IPS-15b (cell line): ENCODE measurements at regions not wholly inside any gene's neighbourhood (a gene's known extent, or its start where the extent isn't known, plus 50 kb on each side); places are given as distances from the start of the nearest gene placed in this dataset.

Experiments
- H3K27me3 ChIP-seq: one replicate; pipeline ENCODE4 v1.6.1; 2013; ENCODE audit warnings: low read length; ENCODE audit not compliant: control insufficient read depth, insufficient read depth
- H3K36me3 ChIP-seq: one replicate; pipeline ENCODE4 v1.6.1; 2013; ENCODE audit warnings: low read length; ENCODE audit not compliant: control insufficient read depth, insufficient read depth
- H3K4me1 ChIP-seq: one replicate; pipeline ENCODE4 v1.6.1; 2013; ENCODE audit warnings: mild to moderate bottlenecking, low read length; ENCODE audit not compliant: control insufficient read depth, insufficient read depth
- H3K4me3 ChIP-seq: one replicate; pipeline ENCODE4 v1.5.1; 2013; ENCODE audit warnings: low read depth, low read length
- H3K9ac ChIP-seq: one replicate; pipeline ENCODE4 v1.6.1; 2013; ENCODE audit warnings: low read depth, mild to moderate bottlenecking, low read length
- H3K9me3 ChIP-seq: one replicate; pipeline ENCODE4 v1.6.1; 2013; ENCODE audit warnings: mild to moderate bottlenecking, low read length; ENCODE audit not compliant: control insufficient read depth, insufficient read depth

DNA sequence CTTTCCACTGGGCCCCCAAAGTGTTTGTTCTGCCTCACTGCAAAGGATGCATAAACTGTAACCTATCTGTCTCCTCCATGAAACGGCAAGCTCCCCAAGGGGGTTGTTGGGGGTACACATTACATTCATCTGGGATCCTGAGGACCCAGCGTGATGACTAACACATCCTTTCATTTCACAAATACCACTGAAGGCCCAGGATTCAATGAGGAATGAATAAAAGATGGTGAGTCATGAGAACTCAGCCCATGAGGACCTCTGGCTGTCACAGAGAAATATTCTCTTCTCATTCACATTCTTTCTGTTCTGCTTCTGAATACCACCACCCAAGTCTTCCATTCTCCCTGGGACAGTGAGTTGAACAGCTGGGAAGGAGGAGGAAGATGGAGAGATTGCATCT is 149.8 kb downstream of the RBFOX3 start:
- Histone ChIP-seq H3K4me3 (no peak overlapping the region), H3K36me3 (no peaks in the 10 kb centered on the region), H3K4me1 (no peaks in the 10 kb centered on the region), H3K27me3 (no peaks in the 10 kb centered on the region), H3K9ac (no peak overlapping the region), H3K9me3 (no peaks in the 10 kb centered on the region)

- H3K36me3 ChIP-seq, result no peaks in the 10 kb centered on the region
- no peak overlapping the region for H3K9ac ChIP-seq
- no peak overlapping the region for H3K4me3 ChIP-seq
- no peaks in the 10 kb centered on the region for H3K4me1 ChIP-seq
- no peaks in the 10 kb centered on the region for H3K9me3 ChIP-seq
- H3K27me3 ChIP-seq, result no peaks in the 10 kb centered on the region
Measured at GRCh38 chr17:79459846-79460245, 151.0 kb downstream of the RBFOX3 start.

GRCh38 chr17:79459003-79459655 is 151.7 kb downstream of the RBFOX3 start:
- Histone ChIP-seq H3K4me1 (no peaks in the 10 kb centered on the region), H3K9ac (no peak overlapping the region), H3K9me3 (no peaks in the 10 kb centered on the region), H3K27me3 (no peaks in the 10 kb centered on the region), H3K36me3 (no peaks in the 10 kb centered on the region), H3K4me3 (no peak overlapping the region)

DNA sequence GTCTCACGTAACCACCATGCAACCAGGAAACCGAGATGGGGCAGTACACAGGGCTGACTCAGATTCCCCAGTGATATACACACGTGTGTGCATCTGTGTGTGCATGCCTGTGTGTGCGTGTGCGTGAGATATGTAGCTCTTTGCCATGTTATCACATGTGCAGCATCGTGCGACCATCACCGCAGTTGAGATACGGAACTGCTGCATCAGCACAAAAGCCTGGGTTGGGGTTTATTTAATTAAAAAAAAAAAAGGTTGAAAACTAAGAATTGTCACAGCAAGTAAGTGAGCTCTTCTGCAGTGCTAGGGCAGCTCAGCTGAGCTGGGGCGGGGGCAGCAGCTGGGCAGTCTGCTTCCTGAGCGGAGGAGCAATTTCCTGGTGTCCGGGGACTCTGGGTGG is 152.5 kb downstream of the RBFOX3 start:
- H3K9me3 ChIP-seq, result no peaks in the 10 kb centered on the region
- no peak overlapping the region for H3K9ac ChIP-seq
- H3K4me3 ChIP-seq, result no peak overlapping the region
- no peaks in the 10 kb centered on the region for H3K36me3 ChIP-seq
- H3K27me3 ChIP-seq, result no peaks in the 10 kb centered on the region
- no peaks in the 10 kb centered on the region for H3K4me1 ChIP-seq

GRCh38 chr17:79457889-79458288 is 153.0 kb downstream of the RBFOX3 start:
- no peaks in the 10 kb centered on the region for H3K9me3 ChIP-seq
- H3K36me3 ChIP-seq, result no peaks in the 10 kb centered on the region
- no peak overlapping the region for H3K4me3 ChIP-seq
- no peaks in the 10 kb centered on the region for H3K27me3 ChIP-seq
- H3K9ac ChIP-seq, result no peak overlapping the region
- H3K4me1 ChIP-seq, result no peaks in the 10 kb centered on the region

- no peaks in the 10 kb centered on the region for H3K27me3 ChIP-seq
- H3K9ac ChIP-seq, result no peak overlapping the region
- no peaks in the 10 kb centered on the region for H3K4me1 ChIP-seq
- no peaks in the 10 kb centered on the region for H3K36me3 ChIP-seq
- no peak overlapping the region for H3K4me3 ChIP-seq
- H3K9me3 ChIP-seq, result no peaks in the 10 kb centered on the region
Measured at GRCh38 chr17:79457376-79457775, 153.5 kb downstream of the RBFOX3 start.

DNA sequence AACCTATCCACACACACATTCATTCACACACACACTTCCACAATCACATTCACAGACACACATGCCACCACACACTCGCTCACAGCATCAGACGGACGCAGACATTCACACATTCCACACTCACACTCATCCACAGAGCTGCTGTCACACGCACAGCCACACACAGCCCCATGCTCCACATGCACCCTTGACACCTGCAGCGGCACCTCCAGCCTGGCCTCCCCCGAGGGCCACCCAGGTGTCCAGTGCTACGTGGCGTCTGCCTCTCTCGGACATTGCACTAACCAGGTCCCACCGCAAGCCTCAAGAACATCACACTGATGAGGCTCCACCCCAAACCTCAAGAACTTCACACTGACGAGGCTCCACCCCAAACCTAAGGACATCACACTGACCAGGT is 155.2 kb downstream of the RBFOX3 start:
- H3K36me3 ChIP-seq, result no peaks in the 10 kb centered on the region
- H3K4me3 ChIP-seq, result no peak overlapping the region
- no peaks in the 10 kb centered on the region for H3K9me3 ChIP-seq
- no peaks in the 10 kb centered on the region for H3K4me1 ChIP-seq
- H3K27me3 ChIP-seq, result no peaks in the 10 kb centered on the region
- no peak overlapping the region for H3K9ac ChIP-seq

DNA sequence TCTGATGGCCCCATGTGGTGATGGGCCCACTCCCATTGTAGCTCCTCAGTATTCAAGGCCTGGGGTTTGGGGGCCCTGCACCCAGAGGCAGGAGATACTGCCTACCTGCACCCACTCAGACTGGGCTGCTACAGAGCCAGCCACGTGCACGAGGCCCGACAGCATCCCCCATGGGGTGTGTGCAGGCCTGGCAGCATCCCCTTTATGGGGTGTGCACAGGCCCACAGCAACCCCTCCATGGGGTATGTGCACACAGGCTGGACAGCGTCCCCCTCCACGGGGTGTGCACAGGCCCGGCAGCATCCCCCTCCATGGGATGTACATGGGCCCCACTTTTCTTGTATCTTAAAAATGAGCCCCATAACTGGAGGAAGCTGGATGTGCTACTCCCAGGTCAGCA is 156.0 kb downstream of the RBFOX3 start:
- H3K27me3 ChIP-seq, result no peaks in the 10 kb centered on the region
- no peak overlapping the region for H3K4me3 ChIP-seq
- H3K9me3 ChIP-seq, result no peaks in the 10 kb centered on the region
- H3K36me3 ChIP-seq, result no peaks in the 10 kb centered on the region
- H3K9ac ChIP-seq, result no peak overlapping the region
- no peaks in the 10 kb centered on the region for H3K4me1 ChIP-seq

DNA sequence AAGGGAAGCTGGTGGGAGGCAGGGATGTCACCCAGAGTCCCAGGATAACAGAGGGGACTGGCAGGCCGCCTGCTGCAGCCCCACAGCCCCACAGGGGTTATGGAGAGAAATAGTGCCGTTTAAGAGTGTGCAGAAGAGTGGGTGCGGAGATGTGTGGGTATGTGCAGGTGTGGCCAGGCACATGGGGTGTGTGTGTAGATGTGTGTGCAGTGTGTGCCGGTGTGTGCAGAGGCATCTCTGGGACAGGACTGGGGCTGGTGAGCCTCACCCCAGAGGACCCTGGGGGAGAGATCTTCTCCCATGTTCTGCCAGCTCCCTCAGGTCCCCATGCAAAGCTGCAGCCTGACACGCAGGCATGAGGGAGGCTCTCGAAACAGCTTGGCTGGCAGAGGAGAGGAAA is 157.4 kb downstream of the RBFOX3 start:
- H3K4me3 ChIP-seq, result no peak overlapping the region
- H3K9ac ChIP-seq, result no peak overlapping the region
- no peaks in the 10 kb centered on the region for H3K4me1 ChIP-seq
- H3K9me3 ChIP-seq, result no peaks in the 10 kb centered on the region
- no peaks in the 10 kb centered on the region for H3K36me3 ChIP-seq
- no peaks in the 10 kb centered on the region for H3K27me3 ChIP-seq

- H3K4me3 ChIP-seq, result no peak overlapping the region
- H3K9ac ChIP-seq, result no peak overlapping the region
- H3K27me3 ChIP-seq, result no peaks in the 10 kb centered on the region
- H3K36me3 ChIP-seq, result no peaks in the 10 kb centered on the region
- H3K9me3 ChIP-seq, result no peaks in the 10 kb centered on the region
- H3K4me1 ChIP-seq, result no peaks in the 10 kb centered on the region
Measured at GRCh38 chr17:79452706-79453105, 158.1 kb downstream of the RBFOX3 start.

DNA sequence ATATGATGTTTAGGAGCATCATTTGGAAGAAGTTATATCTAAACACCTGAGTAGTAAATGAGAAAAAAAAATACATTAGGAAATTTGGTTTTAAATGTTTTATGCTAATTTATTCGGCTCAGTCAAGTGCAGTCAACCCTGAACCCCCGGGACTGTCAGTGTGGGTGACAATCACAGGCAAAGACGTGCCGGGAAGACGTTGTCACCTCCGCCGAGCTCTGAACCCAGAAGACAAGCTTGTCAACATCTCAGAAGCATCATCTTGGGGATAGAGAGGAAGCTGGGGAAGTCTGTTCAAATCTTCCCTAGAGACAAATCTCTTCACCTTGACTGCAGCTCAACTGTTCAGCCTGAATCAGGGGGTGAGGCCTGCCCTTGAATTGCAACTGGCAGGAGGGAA is 159.7 kb downstream of the RBFOX3 start:
- H3K9ac ChIP-seq, result no peak overlapping the region
- no peaks in the 10 kb centered on the region for H3K27me3 ChIP-seq
- H3K4me3 ChIP-seq, result no peak overlapping the region
- H3K4me1 ChIP-seq, result no peaks in the 10 kb centered on the region
- no peaks in the 10 kb centered on the region for H3K36me3 ChIP-seq
- H3K9me3 ChIP-seq, result no peaks in the 10 kb centered on the region

DNA sequence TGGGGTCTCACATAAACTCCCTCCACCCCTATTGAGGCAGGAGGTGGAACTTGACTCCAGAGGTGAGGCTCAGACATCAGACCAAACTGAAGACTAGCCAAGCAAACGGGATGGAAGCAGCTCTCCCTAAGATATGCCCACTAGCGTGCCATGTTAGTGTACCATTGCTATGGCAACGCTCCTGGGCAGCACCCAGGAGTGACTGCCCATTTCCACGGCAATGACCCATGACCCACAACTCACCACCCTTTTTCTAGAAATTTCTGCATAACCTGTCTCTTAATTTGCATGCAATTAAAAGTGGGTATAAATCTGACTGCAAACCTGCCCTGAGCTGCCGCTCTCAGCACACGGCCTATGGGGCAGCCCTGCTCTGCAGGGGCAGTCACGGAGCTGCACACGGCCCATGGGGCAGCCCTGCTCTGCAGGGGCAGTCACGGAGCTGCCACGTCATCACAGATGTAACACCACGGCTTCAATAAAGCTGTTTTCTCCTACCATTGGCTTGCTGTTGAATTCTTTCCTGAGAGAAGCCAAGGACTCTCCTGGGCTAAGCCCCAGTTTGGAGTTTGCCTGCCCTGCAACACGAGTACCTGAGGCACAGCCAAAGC is 164.3 kb downstream of the RBFOX3 start:
- Histone ChIP-seq H3K9me3 (no peaks in the 10 kb centered on the region), H3K27me3 (no peaks in the 10 kb centered on the region), H3K4me3 (no peak overlapping the region), H3K9ac (no peak overlapping the region), H3K4me1 (no peaks in the 10 kb centered on the region), H3K36me3 (no peaks in the 10 kb centered on the region)
